ENCODE measurements at regions not wholly inside any gene's neighbourhood (a gene's known extent, or its start where the extent isn't known, plus 50 kb on each side); places are given as distances from the start of the nearest gene placed in this dataset.

DNA sequence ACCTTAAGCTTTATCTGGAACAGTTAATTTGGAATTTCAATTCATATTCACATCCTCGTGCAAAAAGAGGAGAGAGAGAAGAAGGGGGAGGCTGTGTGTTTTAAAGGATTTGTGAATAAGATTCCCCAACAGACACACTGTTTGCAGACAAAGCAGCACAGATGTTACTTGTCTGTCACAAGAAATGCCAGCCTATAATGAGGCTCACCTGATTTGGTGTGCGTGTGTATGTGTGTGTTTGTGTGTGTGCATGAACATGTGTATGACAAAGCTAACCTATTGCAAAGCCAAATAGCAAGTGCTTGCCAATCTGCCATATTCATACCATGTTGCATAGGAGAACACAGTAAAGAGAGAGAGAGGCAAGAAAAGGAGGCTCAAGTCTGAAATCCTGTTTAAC lies 361.6 kb upstream of the NOVA1 start:
- TF ChIP-seq, protein P1, sequence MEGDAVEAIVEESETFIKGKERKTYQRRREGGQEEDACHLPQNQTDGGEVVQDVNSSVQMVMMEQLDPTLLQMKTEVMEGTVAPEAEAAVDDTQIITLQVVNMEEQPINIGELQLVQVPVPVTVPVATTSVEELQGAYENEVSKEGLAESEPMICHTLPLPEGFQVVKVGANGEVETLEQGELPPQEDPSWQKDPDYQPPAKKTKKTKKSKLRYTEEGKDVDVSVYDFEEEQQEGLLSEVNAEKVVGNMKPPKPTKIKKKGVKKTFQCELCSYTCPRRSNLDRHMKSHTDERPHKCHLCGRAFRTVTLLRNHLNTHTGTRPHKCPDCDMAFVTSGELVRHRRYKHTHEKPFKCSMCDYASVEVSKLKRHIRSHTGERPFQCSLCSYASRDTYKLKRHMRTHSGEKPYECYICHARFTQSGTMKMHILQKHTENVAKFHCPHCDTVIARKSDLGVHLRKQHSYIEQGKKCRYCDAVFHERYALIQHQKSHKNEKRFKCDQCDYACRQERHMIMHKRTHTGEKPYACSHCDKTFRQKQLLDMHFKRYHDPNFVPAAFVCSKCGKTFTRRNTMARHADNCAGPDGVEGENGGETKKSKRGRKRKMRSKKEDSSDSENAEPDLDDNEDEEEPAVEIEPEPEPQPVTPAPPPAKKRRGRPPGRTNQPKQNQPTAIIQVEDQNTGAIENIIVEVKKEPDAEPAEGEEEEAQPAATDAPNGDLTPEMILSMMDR (conservative IDR thresholded peaks at IDR 0.05; ENCODE audit: low read depth, low read length), result no peak
- TF ChIP-seq EZH2 (IDR thresholded peaks at IDR 0.05; ENCODE audit: borderline replicate concordance, low read depth, low read length, poor library complexity, severe bottlenecking), result no peak

All from A673 (cell line).